WERI-Rb-1 (cell line): ENCODE measurements at regions not wholly inside any gene's neighbourhood (a gene's known extent, or its start where the extent isn't known, plus 50 kb on each side); places are given as distances from the start of the nearest gene placed in this dataset.

Source experiments
- DNase-seq: peaks from one replicate; pipeline ENCODE4 v3.0.0-alpha.2; 2020
- H3K27ac ChIP-seq: fragments of 250-450 bp; sonication (Bioruptor Pico); 2 replicates; pipeline ENCODE4 v1.5.1; 2020; ENCODE audit warnings: mild to moderate bottlenecking, moderate library complexity
- H3K27me3 ChIP-seq: fragments of 250-450 bp; sonication (Bioruptor Pico); 2 replicates; pipeline ENCODE4 v1.5.1; 2021; ENCODE audit warnings: mild to moderate bottlenecking, low read depth, moderate library complexity; ENCODE audit not compliant: insufficient read depth, severe bottlenecking
- H3K36me3 ChIP-seq: fragments of 250-450 bp; sonication (Bioruptor Pico); 2 replicates; pipeline ENCODE4 v1.5.1; 2020; ENCODE audit warnings: mild to moderate bottlenecking, moderate library complexity
- H3K4me3 ChIP-seq: 2 replicates; pipeline ENCODE4 v1.5.1; 2011; ENCODE audit warnings: low read depth, mild to moderate bottlenecking, control low read depth, low read length
- H3K9me3 ChIP-seq: fragments of 250-450 bp; sonication (Bioruptor Pico); 2 replicates; pipeline ENCODE4 v1.5.1; 2021; ENCODE audit warnings: mild to moderate bottlenecking, moderate library complexity; ENCODE audit not compliant: severe bottlenecking
- CTCF ChIP-seq: IDR thresholded peaks from 2 replicates; pipeline ENCODE4 v1.5.1; 2011; ENCODE audit warnings: low read depth, mild to moderate bottlenecking, control low read depth, inconsistent platforms, low read length

- Histone ChIP-seq H3K27me3 (peaks cover 13% of the 10 kb centered on the region), H3K27ac (no peak overlapping the region), H3K36me3 (no peaks in the 10 kb centered on the region)
Measured at GRCh38 chr10:128215733-128216132, 89.5 kb upstream of the MKI67 start.

GRCh38 chr10:128217136-128217535, 90.9 kb upstream of the MKI67 start:
- no peaks in the 10 kb centered on the region for H3K36me3 ChIP-seq
- H3K9me3 ChIP-seq, result no peaks in the 10 kb centered on the region
- DNase-seq, result no peak
- H3K27me3 ChIP-seq, result peaks cover 14% of the 10 kb centered on the region
- no peak for TF ChIP-seq CTCF
- H3K4me3 ChIP-seq, result no peak overlapping the region
- H3K27ac ChIP-seq, result no peak overlapping the region

More at GRCh38 chr10:128215733-128216132, 89.5 kb upstream of the MKI67 start:
- no peak overlapping the region for H3K4me3 ChIP-seq
- no peaks in the 10 kb centered on the region for H3K9me3 ChIP-seq
- TF ChIP-seq CTCF, result no peak
- DNase-seq, result no peak

GRCh38 chr10:128218161-128218560, 91.9 kb upstream of the MKI67 start:
- peaks cover 11% of the 10 kb centered on the region for H3K27me3 ChIP-seq
- no peak overlapping the region for H3K4me3 ChIP-seq
- DNase-seq, result no peak
- no peaks in the 10 kb centered on the region for H3K9me3 ChIP-seq
- no peak overlapping the region for H3K27ac ChIP-seq
- no peak for TF ChIP-seq CTCF
- H3K36me3 ChIP-seq, result no peaks in the 10 kb centered on the region

- TF ChIP-seq CTCF, result no peak
- Histone ChIP-seq H3K9me3 (no peaks in the 10 kb centered on the region), H3K36me3 (no peaks in the 10 kb centered on the region), H3K4me3 (no peak overlapping the region), H3K27me3 (peaks cover 7% of the 10 kb centered on the region), H3K27ac (no peak overlapping the region)
- DNase-seq, result no peak
Measured at GRCh38 chr10:128219295-128219694, 93.1 kb upstream of the MKI67 start.

- no peak overlapping the region for H3K4me3 ChIP-seq
- TF ChIP-seq CTCF, result no peak
- H3K27ac ChIP-seq, result no peak overlapping the region
Measured at GRCh38 chr10:128220021-128220420, 93.8 kb upstream of the MKI67 start.

GRCh38 chr10:128221117-128221516, 94.9 kb upstream of the MKI67 start:
- DNase-seq, result no peak
- H3K27ac ChIP-seq, result no peak overlapping the region
- no peak for TF ChIP-seq CTCF
- H3K27me3 ChIP-seq, result peaks cover 7% of the 10 kb centered on the region
- no peak overlapping the region for H3K4me3 ChIP-seq
- H3K36me3 ChIP-seq, result no peaks in the 10 kb centered on the region
- H3K9me3 ChIP-seq, result no peaks in the 10 kb centered on the region

More at GRCh38 chr10:128220021-128220420, 93.8 kb upstream of the MKI67 start:
- no peak for DNase-seq
- Histone ChIP-seq H3K27me3 (peaks cover 7% of the 10 kb centered on the region), H3K36me3 (no peaks in the 10 kb centered on the region), H3K9me3 (no peaks in the 10 kb centered on the region)
